Inflammatory macrophage (primary cell): ENCODE measurements at regions not wholly inside any gene's neighbourhood (a gene's known extent, or its start where the extent isn't known, plus 50 kb on each side); places are given as distances from the start of the nearest gene placed in this dataset.
"Not testable (repeated sequence)": the region's sequence is repeated elsewhere in the genome, so short reads cannot be mapped to it uniquely, and the experiment has no call there.

Experiments
- DNase-seq, 2 donors: peaks; one replicate each; pipeline ENCODE4 v3.0.0-alpha.2; 2020 to 2022

DNA sequence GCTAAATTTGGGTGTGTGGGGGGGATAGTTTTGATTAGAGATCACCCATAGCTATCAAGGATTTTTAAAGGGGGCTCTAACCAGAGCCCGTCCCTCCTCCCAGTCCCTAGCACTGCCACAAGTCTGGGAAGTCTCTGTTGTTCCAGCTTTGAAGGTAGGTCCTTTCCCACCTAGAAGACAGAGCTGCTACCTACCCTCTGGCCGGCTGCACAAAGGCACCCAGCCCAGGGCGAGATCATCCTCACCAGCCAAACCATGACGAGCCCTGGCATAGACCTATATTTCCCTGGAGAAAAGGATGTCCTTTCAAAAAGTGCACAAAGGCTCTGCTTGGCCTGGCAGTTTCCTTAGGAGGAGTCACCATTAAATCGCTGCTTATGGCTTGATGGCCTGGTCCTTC is 147.8 kb downstream of the CYP26A1 start:
- DNase-seq = no peak

DNA sequence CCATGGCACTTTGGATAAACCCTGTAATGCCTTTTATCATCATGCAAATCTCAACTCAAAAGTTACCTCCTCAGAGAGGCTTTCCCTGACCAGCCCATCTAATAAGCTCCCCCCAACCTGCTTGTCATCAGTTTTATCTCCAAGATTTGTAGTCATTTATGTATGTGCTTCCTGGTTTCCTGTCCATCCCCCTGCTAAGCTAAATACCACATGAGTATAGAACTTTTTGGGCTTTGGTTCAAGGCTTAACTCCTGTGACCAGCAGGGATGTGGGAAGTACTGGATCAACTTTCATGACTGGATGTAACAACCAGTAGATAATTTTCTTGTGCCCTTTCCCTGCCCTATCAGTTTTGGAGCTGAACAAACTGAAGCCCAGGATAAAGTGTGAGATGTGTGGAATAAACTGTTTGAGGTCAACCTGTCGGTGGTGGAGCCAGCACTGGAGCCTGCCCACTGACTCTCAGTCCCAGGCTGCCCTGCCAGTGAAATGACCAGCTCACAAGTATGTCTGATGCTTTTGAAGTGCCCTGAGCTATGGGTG is 148.6 kb downstream of the CYP26A1 start:
- no peak for DNase-seq

DNA sequence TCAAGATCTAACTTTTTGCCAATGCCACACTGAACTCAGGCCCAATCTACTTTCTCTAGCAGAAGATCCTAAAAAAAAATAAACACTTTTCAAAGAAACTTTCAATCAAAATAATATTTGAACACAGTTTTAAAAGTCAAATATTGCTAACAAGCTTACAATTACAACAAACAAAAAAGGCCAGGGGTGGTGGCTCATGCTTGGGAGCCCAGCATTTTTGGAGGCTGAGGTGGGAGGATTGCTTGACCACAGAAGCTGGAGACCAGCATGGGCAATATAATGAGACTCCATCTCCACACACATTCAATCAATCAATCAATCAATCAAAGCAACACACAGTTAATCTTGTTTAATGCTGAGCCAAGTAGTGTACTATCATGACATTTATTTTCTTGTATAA is 149.2 kb downstream of the CYP26A1 start:
- DNase-seq = no peak

DNA sequence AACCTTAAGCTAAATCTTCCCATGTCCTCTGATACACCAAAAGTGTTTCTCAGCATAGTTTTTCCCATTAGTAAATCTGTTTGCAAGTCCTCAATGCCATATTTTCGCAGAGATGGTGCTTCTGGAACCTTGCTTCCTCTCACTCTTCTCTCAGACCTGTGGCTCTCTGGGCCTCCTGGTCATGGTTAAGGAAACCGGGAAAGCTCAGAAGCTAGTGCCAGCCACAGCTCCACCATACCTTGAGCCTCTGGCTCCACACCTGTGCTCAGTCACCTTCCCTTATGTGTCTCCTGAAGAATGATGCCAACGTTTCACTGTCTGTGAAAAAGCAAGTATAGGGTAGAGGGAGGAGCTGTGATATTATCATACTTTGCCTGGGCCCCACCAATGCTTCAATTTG is 149.6 kb downstream of the CYP26A1 start:
- no peak for DNase-seq

DNA sequence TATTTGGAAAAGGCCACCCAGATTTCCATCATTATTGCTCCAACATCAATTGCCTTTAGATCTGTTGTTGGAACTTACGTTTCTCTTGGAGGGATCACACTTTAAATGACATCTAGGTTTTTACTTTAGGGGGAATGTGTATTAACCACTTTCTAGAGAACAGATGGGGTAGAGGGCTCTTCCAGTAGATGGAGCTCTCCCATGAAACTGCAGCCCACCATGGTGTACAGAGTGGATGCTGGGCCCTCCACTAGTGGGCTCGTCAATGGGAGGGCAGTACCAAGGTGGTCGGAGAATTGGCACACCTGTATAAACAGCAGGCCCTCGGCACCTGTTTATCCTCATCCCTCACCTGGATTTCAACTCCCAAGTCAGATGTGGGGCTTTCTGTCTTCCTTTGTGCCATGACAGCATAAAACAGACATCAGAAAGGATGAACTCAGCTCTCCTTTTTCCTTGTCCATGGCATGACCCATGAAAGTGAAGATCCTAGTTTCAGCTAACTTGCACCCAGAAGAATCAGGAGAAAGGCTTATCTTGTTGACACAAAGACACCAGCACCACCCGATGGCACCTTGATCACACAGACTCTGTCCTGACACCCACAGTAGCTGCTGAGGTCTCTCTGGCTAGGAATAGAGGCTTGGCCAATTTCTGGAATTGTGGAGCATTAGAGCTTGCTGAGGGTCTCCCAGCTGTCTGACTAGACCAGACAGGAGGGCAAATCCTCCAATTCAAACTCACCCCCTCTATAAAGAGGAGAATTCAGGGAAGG is 150.5 kb downstream of the CYP26A1 start:
- peak; percentile 67 to 75 for DNase-seq

DNA sequence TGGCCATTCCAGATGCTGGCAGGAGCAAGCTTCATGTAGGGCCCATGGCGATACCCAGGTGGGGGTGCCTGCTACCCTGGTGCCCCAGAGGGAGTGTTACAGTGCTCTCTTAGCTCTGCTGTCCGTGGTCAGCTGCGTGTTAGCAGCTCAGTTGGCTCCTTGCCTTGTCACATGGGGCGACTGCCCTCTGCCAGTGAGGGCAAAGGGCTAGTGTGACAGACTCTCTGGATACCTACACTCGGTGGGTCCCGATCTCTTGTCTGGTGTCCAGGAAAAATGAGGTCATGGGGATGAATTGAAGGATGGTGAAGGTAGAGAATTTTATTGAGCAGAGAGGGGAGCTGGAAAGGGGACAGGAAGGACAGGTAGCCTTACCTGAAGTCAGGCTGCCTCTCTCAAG is 152.2 kb downstream of the CYP26A1 start:
- no peak for DNase-seq

DNA sequence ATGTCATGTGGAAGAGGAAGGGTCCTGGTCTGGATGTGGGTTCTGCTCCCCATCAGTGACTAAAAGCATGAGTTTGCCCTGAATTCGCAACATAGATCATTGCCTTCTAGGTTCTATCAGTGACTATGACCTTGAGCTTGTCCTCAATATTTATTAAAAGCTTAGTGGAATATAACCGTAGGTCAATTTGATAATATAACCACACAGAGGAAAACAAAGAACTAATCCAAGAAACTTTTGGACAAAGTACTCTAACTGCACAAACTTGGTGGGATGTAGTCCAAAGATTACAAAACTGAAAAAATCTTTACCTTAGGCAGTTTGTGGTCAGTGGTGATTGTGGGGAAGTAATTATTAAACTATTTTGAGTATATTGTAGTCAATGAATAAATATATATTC is 152.9 kb downstream of the CYP26A1 start:
- no peak for DNase-seq

DNA sequence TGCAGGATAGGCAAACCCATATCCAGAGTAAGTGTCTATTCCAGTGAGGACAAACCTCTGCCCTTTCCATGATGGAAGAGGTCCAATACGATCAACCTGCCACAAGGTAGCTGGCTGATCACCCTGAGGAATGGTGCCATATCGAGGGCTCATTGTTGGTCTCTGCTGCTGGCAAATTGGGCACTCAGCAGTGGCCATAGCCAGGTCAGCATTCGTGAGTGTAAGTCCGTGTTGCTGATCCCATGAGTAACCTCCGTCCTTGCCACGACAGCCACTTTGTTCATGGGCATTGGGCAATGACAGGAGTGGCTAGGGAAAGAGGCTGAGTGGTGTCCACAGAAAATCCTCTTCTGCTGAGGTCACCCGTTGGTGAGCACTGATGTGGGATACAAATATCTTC is 156.9 kb downstream of the CYP26A1 start:
- DNase-seq = not testable (repeated sequence)

DNA sequence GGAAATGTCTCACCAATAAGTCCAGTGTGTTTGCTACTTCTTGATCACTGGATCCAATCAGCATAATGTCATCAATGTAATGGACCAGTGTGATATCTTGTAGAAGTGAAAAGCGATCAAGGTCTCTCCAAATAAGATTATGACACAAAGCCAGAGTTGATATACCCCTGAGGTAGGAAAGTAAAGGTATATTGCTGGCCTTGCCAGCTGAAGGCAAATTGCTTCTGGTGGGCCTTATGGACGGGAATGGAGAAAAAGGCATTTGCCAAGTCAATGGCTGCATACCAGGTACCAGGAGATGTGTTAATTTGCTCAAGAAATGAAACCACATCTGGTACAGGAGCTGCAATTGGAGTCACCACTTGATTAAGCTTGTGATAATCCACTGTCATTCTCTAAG is 158.5 kb downstream of the CYP26A1 start:
- not testable (repeated sequence) for DNase-seq

DNA sequence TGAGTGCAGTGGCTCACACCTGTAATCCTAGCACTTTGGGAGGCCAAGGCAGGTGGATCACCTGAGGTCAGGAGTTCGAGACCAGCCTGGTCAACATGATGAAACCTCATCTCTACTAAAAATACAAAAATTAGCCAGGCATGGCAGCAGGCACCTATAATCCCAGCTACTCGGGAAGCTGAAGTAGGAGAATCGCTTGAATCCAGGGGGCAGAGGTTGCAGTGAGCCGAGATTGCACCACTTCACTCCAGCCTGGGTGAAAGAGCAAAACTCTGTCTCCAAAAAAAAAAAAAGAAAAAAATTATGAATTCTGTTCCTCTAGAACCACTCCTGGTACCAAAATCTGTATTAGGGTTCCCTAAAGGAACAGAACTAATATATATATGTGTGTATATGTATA is 161.2 kb downstream of the CYP26A1 start:
- not testable (repeated sequence) for DNase-seq

DNA sequence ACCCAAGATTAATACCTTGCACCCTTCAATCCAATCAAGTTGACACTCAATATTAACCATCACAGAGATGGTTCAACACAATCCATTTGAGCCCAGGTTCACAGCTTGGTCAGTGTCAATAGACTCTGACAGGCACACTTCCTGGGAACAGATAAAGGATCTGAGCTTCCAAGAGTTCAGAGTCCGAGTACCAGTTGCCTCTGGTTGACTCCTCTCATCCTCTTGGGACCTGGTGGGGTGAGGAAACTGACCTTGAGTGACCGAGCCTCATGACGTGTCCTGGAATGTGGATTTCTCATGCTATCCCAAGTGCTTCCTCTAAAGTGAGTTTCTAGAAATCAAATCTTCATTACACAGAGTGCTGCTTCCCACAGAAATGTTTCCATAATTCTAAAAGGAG is 162.0 kb downstream of the CYP26A1 start:
- no peak for DNase-seq

DNA sequence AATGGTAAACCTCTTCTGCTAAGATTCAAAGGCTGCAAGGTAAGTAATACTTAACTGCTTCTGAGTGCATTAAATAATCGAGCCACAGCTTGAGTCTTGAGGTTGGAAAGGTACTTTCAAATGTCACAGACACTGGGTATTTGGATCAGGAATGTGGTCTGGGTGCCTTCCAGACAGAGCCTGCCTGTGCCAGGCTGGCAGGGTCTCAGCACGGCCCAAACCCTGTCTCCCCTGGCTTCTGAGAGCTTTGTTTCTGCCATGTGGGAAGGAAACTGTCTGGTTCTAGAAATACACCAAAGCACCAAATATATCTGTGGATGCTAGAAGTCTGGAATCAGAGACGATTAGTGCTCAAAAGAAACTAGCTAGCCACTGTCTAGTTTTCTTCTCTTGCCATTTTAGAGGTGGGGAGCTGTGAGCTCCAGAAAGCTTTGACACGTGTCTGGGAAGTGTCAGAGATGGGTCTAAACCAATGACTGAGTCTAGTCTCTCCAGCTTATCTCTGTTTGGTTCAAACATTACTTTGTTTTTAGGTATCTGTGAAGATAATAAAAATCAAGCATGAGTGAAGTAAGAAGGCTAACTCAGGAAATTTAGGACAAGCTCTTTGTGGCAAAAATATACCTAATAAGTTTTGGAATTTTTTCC is 162.8 kb downstream of the CYP26A1 start:
- no peak for DNase-seq

DNA sequence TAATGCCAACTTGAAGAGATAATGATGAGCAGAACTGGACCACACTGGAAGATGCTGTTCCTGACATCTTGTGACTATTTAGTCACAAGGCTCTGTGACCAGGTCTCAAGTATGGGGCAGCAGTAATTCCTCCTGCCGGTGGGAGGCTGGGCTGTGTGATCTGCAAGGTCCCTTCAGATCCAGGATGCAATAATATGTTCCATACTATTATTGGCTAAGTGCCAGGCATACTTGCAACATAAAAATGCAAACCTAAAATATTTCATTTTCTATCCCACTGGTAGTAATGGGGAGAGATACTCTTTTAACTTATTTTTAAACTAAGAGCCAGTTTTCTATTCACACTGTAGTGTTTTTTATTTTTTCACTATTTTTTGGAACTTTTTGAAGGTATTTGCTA is 171.5 kb downstream of the CYP26A1 start:
- no peak for DNase-seq

DNA sequence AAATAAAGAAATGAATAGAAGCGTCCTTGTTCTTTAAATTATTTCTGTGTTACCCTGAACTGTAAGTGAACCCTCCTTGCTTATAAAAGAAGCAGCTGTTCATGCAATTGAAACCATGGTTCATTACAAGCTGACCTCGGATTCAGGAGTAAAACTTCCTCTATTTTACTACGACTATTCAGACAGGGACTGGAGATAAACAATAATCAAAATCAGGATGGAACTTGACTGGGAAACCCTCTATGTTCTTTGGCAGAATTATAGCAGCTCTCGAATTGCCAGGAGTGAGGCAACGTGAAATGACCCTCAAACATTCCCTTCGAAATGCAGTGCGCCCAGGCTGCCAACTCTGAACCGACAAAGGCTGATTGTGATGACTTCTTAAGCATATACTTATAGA is 172.1 kb downstream of the CYP26A1 start:
- peak in 1 of 2 donors; percentile 28 for DNase-seq

DNA sequence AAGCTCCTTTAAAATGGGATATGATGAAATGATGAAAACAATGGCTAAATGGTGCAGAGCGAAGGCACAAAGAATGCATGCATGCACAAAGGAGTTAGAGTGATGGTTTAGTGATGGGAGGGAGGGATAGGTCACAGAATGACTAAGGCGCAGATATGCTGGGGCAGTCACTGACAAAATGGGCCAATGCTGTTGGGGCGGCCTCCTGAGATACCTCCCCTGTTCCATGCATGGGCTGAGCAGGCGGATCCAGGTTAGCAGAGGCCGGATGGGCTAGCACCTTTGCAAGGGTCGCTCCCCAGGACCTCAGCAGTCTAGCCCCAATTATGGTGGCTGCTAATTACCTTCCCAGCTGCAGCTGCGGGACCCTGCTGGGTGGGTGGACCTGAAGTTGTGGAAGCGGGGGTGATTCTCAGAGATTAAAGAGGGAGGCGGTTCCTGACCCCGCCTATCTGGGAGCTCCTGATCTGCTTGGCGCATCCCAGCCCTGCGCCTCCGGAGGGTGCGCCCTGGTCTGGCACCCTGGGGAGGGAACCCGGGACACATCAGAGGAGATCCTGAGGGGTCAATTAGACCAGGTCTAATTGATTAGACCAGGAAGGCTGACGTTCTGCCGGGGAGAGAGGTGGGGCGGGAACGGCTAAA is 175.0 kb downstream of the CYP26A1 start:
- DNase-seq = no peak

DNA sequence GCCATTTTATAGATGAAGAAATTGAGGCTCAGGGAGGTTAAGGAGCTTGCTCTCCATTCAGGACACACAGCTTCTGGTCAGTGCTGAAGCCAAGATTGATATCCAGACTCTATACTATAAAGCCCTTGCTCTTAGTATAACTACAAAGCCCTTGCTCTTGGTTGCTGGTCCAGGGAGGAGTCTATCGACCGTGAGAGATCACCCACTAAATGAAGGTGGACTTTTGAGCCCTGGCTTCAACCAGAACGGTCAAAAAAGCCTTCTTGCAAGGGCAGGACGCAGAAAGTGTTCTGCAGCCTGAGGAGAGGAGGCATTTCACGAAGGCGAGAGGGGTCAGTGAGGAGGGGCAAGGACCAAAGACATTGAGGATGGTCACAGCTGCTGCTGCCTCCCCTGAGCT is 176.3 kb downstream of the CYP26A1 start:
- no peak for DNase-seq

DNA sequence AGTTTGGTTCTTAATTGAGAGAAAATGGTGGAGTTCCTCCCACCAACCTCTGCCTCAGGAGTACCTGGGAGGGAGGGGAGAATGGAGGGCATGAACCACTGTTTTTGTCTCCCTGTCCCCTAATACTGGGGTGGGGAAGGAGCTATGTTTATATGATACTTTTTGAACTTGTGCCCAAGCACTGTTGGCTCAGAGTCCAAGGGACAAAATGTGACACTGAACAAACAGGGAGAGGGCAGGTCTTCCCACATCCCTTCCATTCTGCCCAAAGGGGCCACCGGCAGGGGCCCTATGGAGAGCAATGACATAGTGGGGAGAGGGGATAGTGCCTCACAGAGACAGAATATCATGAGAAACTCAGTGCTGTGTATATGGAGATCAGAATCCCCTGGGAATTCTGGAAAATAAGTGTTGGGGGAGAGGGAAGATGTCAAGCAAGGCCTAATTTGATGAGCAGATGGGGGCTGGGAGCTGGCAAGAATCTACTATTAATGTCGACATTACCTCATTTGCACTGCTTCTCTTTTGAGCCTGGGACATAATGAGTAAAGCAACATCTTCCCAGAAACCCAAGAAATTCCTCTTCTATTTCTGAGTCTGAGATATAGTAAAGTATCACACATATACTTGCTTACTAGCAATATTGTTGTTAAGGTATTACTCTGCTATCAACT is 180.6 kb downstream of the CYP26A1 start:
- no peak for DNase-seq

DNA sequence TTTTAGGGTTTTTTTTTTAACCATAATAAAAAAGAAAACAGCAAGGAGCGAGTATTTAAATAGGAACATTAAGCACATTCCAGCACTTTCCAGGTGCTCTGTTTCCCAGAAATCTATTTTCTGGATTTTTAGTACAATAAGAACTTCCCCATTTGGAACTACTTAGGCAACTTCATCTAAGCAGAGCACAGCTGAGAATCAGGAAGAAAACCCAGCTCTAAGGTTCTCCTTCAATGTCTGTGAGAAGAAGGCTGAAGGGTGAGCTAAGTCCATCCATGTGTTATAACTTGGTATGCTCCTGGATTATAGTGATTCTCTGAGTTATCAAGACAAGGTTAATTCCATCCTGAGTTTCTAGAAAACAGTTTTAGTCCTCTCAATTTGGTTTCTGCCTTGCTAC is 181.9 kb downstream of the CYP26A1 start:
- peak; percentile 52 to 59 for DNase-seq
